ENCODE measurements at regions not wholly inside any gene's neighbourhood (a gene's known extent, or its start where the extent isn't known, plus 50 kb on each side); places are given as distances from the start of the nearest gene placed in this dataset.
"Not testable (repeated sequence)": the region's sequence is repeated elsewhere in the genome, so short reads cannot be mapped to it uniquely, and the experiment has no call there.

- no peak for DNase-seq (ENCODE audit: low spot score)
Measured at GRCh38 chr16:61181982-61182381, 854.3 kb downstream of the CDH8 start.

GRCh38 chr16:61179561-61179960 lies 856.7 kb downstream of the CDH8 start:
- no peak for DNase-seq (ENCODE audit: low spot score)

GRCh38 chr16:61165797-61166196 lies 870.4 kb downstream of the CDH8 start:
- no peak for DNase-seq (ENCODE audit: low spot score)

GRCh38 chr16:61150351-61150750 lies 885.9 kb downstream of the CDH8 start:
- DNase-seq (ENCODE audit: low spot score) = no peak

- no peak for DNase-seq (ENCODE audit: low spot score)
Measured at GRCh38 chr16:61149709-61150108, 886.5 kb downstream of the CDH8 start.

- DNase-seq (ENCODE audit: low spot score) = peak; percentile 1
Measured at GRCh38 chr16:61148930-61149329, 887.3 kb downstream of the CDH8 start.

- no peak for DNase-seq (ENCODE audit: low spot score)
Measured at GRCh38 chr16:61146429-61146828, 889.8 kb downstream of the CDH8 start.

- DNase-seq (ENCODE audit: low spot score) = no peak
Measured at GRCh38 chr16:61131447-61131846, 904.8 kb downstream of the CDH8 start.

- DNase-seq (ENCODE audit: low spot score) = no peak
Measured at GRCh38 chr16:61128545-61129323, 907.5 kb downstream of the CDH8 start.

GRCh38 chr16:61105544-61105943 lies 930.7 kb downstream of the CDH8 start:
- DNase-seq (ENCODE audit: low spot score) = no peak

GRCh38 chr16:61098505-61098904 lies 937.7 kb downstream of the CDH8 start:
- no peak for DNase-seq (ENCODE audit: low spot score)

- DNase-seq (ENCODE audit: low spot score) = not testable (repeated sequence)
Measured at GRCh38 chr16:61091300-61091699, 944.9 kb downstream of the CDH8 start.

- DNase-seq (ENCODE audit: low spot score) = no peak
Measured at GRCh38 chr16:61083711-61084110, 952.5 kb downstream of the CDH8 start.

GRCh38 chr16:61074324-61074723 lies 961.9 kb downstream of the CDH8 start:
- DNase-seq (ENCODE audit: low spot score) = no peak

GRCh38 chr16:61057635-61058034 lies 978.6 kb downstream of the CDH8 start:
- DNase-seq (ENCODE audit: low spot score) = no peak

GRCh38 chr16:61050547-61050946 lies 985.7 kb downstream of the CDH8 start:
- no peak for DNase-seq (ENCODE audit: low spot score)

GRCh38 chr16:61045931-61046330 lies 990.3 kb downstream of the CDH8 start:
- DNase-seq (ENCODE audit: low spot score) = no peak

GRCh38 chr16:61042737-61043136 lies 993.5 kb downstream of the CDH8 start:
- DNase-seq (ENCODE audit: low spot score) = no peak

- no peak for DNase-seq (ENCODE audit: low spot score)
Measured at GRCh38 chr16:61030616-61031015, 1005.6 kb downstream of the CDH8 start.

GRCh38 chr16:61024180-61024900 lies 1011.9 kb downstream of the CDH8 start:
- no peak for DNase-seq (ENCODE audit: low spot score)

- no peak for DNase-seq (ENCODE audit: low spot score)
Measured at GRCh38 chr16:61014869-61015268, 1021.4 kb downstream of the CDH8 start.

- DNase-seq (ENCODE audit: low spot score) = no peak
Measured at GRCh38 chr16:61007694-61008093, 1028.5 kb downstream of the CDH8 start.

- DNase-seq (ENCODE audit: low spot score) = no peak
Measured at GRCh38 chr16:61005952-61006351, 1030.3 kb downstream of the CDH8 start.
